ENCODE measurements at regions not wholly inside any gene's neighbourhood (a gene's known extent, or its start where the extent isn't known, plus 50 kb on each side); places are given as distances from the start of the nearest gene placed in this dataset.
A peak's percentile ranks its signal among the peaks of the same experiment; 100 is the strongest.

- FAIRE-seq, result no peak
Measured at GRCh38 chr21:17976691-17977090, 157.5 kb upstream of the C21orf91 start.

- no peak for FAIRE-seq
Measured at GRCh38 chr21:17976139-17976538, 157.0 kb upstream of the C21orf91 start.

- no peak for FAIRE-seq
Measured at GRCh38 chr21:17967319-17967718, 148.2 kb upstream of the C21orf91 start.

GRCh38 chr21:17964716-17965115 is 145.6 kb upstream of the C21orf91 start:
- no peak for FAIRE-seq

GRCh38 chr21:17964199-17964598 is 145.0 kb upstream of the C21orf91 start:
- FAIRE-seq, result no peak

- no peak for FAIRE-seq
Measured at GRCh38 chr21:17950591-17950990, 131.4 kb upstream of the C21orf91 start.

- FAIRE-seq, result no peak
Measured at GRCh38 chr21:17949421-17949820, 130.3 kb upstream of the C21orf91 start.

- FAIRE-seq, result no peak
Measured at GRCh38 chr21:17947531-17947930, 128.4 kb upstream of the C21orf91 start.

- FAIRE-seq, result no peak
Measured at GRCh38 chr21:17931080-17931479, 111.9 kb upstream of the C21orf91 start.

GRCh38 chr21:17930093-17930492 is 110.9 kb upstream of the C21orf91 start:
- no peak for FAIRE-seq

- FAIRE-seq, result no peak
Measured at GRCh38 chr21:17929510-17929909, 110.4 kb upstream of the C21orf91 start.

- FAIRE-seq, result peak; percentile 96
Measured at GRCh38 chr21:17925899-17926298, 106.7 kb upstream of the C21orf91 start.

- FAIRE-seq, result no peak
Measured at GRCh38 chr21:17925000-17925610, 105.9 kb upstream of the C21orf91 start.

- FAIRE-seq, result no peak
Measured at GRCh38 chr21:17921579-17922530, 102.7 kb upstream of the C21orf91 start.

GRCh38 chr21:17915976-17916375 is 96.8 kb upstream of the C21orf91 start:
- FAIRE-seq, result no peak

- FAIRE-seq, result no peak
Measured at GRCh38 chr21:17911628-17912027, 92.5 kb upstream of the C21orf91 start.

- no peak for FAIRE-seq
Measured at GRCh38 chr21:17903929-17904639, 84.9 kb upstream of the C21orf91 start.

GRCh38 chr21:17903029-17903806 is 84.1 kb upstream of the C21orf91 start:
- FAIRE-seq, result peak; percentile 96

GRCh38 chr21:17901458-17902079 is 82.4 kb upstream of the C21orf91 start:
- FAIRE-seq, result no peak

- no peak for FAIRE-seq
Measured at GRCh38 chr21:17900990-17901385, 81.8 kb upstream of the C21orf91 start.

- no peak for FAIRE-seq
Measured at GRCh38 chr21:17900281-17900989, 81.3 kb upstream of the C21orf91 start.

GRCh38 chr21:17889171-17889570 is 70.0 kb upstream of the C21orf91 start:
- no peak for FAIRE-seq

Data from A204.1 (cell line).